GM12878 (cell line): ENCODE measurements at regions not wholly inside any gene's neighbourhood (a gene's known extent, or its start where the extent isn't known, plus 50 kb on each side); places are given as distances from the start of the nearest gene placed in this dataset.

Experiments
- ATAC-seq: fragments of 200-7000 bp; cut with Tn5 transposase; 3 replicates; pipeline ENCODE4 v1.9.1; 2020; ENCODE audit warnings: mild to moderate bottlenecking, moderate library complexity
- BruUV-seq: library from RNA; stranded (reverse); fragments of 400-500 nt; replicated peaks from 2 replicates; lab custom pipeline; 2021; lab: Mats Ljungman, UMichigan
- CTCF ChIA-PET: fragments of 300-600 bp; sonication (Branson Sonifier 250); formaldehyde crosslinking; extraction: SDS; loops from one replicate; lab custom pipeline; 2021; ENCODE audit warnings: inconsistent platforms; lab: Yijun Ruan, JAX
- POLR2A ChIA-PET: fragments of 350-600 bp; formaldehyde crosslinking; extraction: SDS; loops from one replicate; lab custom pipeline; 2021; ENCODE audit warnings: inconsistent platforms; lab: Charles Lee
- RAD21 ChIA-PET: fragments of 300-600 bp; sonication (Branson Sonifier 250); formaldehyde crosslinking; loops from one replicate; lab custom pipeline; 2023; ENCODE audit warnings: antibody characterized with exemption; ENCODE audit not compliant: unreplicated experiment; lab: Charles Lee
- SMC1A ChIA-PET: fragments of 300-600 bp; sonication (Branson Sonifier 250); formaldehyde crosslinking; loops from one replicate; lab custom pipeline; 2023; ENCODE audit not compliant: unreplicated experiment, uncharacterized antibody; lab: Charles Lee
- DNase-seq: peaks from one replicate; pipeline ENCODE4 v3.0.0-alpha.2; 2011; ENCODE audit warnings: low read depth, low spot score
- FAIRE-seq: peaks from 3 replicates; lab custom pipeline; 2011; peaks lifted over from hg19 to GRCh38; lab: Jason Lieb, UNC
- H2AFZ ChIP-seq: 2 replicates; pipeline ENCODE4 v1.6.0; 2011; ENCODE audit warnings: low read depth, low read length, control low read depth; ENCODE audit not compliant: control insufficient read depth
- H3K27ac ChIP-seq: 2 replicates; pipeline ENCODE4 v1.5.1; 2011; ENCODE audit warnings: control low read depth; ENCODE audit not compliant: control insufficient read depth, insufficient read depth
- H3K27me3 ChIP-seq, 2 experiments: replicated peaks in 1 of 2; 2 replicates each; pipeline versions ENCODE4 v1.6.0 to v1.6.1; 2011; ENCODE audit warnings: low read length in 1 of 2; ENCODE audit not compliant: control insufficient read depth in 2 of 2, insufficient read depth in 2 of 2
- H3K36me3 ChIP-seq, 2 experiments: 2 replicates each; pipeline ENCODE4 v1.5.1; 2011; ENCODE audit warnings: low read length in 1 of 2; ENCODE audit not compliant: control insufficient read depth in 2 of 2, insufficient read depth in 2 of 2
- H3K4me1 ChIP-seq: 2 replicates; pipeline ENCODE4 v1.6.1; 2011; ENCODE audit warnings: mild to moderate bottlenecking, low read length, moderate library complexity, mixed read lengths; ENCODE audit not compliant: control insufficient read depth, insufficient read depth
- H3K4me2 ChIP-seq: 2 replicates; pipeline ENCODE4 v1.6.0; 2011; ENCODE audit warnings: control low read depth; ENCODE audit not compliant: control insufficient read depth, insufficient read depth
- H3K4me3 ChIP-seq: fragments of 200-600 bp; sonication (generic); 2 replicates; pipeline ENCODE4 v1.5.1; 2016
- H3K79me2 ChIP-seq: 2 replicates; pipeline ENCODE4 v1.6.0; 2011; ENCODE audit warnings: low read length; ENCODE audit not compliant: control insufficient read depth, insufficient read depth
- H3K9ac ChIP-seq: 2 replicates; pipeline ENCODE4 v1.8.0; 2011; ENCODE audit warnings: low read length, control low read depth, mixed read lengths; ENCODE audit not compliant: control insufficient read depth, insufficient read depth
- H3K9me3 ChIP-seq: replicated peaks from 3 replicates; pipeline ENCODE4 v1.5.1; 2011; ENCODE audit warnings: mild to moderate bottlenecking, low read length; ENCODE audit not compliant: control insufficient read depth, insufficient read depth
- H4K20me1 ChIP-seq: 2 replicates; pipeline ENCODE4 v1.6.0; 2011; ENCODE audit not compliant: control insufficient read depth, insufficient read depth
- BCLAF1 ChIP-seq: fragments of 450-650 bp; IDR thresholded peaks from 2 replicates; pipeline ENCODE4 v1.6.1; 2017; ENCODE audit warnings: antibody characterized with exemption, mild to moderate bottlenecking, moderate library complexity
- BMI1 ChIP-seq: fragments of 450-650 bp; IDR thresholded peaks from 2 replicates; pipeline ENCODE4 v1.6.1; 2016; ENCODE audit warnings: mild to moderate bottlenecking, moderate library complexity, borderline replicate concordance
- CHD4 ChIP-seq: fragments of 200-600 bp; sonication (generic); IDR thresholded peaks from 2 replicates; pipeline ENCODE4 v1.6.1; 2016; ENCODE audit warnings: mild to moderate bottlenecking
- FOS ChIP-seq: IDR thresholded peaks from 3 replicates; pipeline ENCODE4 v1.6.1; 2011; ENCODE audit warnings: borderline replicate concordance; ENCODE audit not compliant: insufficient read length; ENCODE audit errors: extremely low read depth
- IRF4 ChIP-seq: IDR thresholded peaks from 2 replicates; pipeline ENCODE4 v1.6.1; 2011; ENCODE audit warnings: low read depth, low read length
- JUNB ChIP-seq: IDR thresholded peaks from 2 replicates; pipeline ENCODE4 v1.6.1; 2016; ENCODE audit warnings: antibody characterized with exemption, mild to moderate bottlenecking
- NFYA ChIP-seq: IDR thresholded peaks from 2 replicates; pipeline ENCODE4 v1.6.1; 2011; ENCODE audit warnings: low read depth, mild to moderate bottlenecking, low read length, improper control_type of control experiment, borderline replicate concordance
- NR2F1 ChIP-seq: fragments of 450-650 bp; conservative IDR thresholded peaks from 2 replicates; pipeline ENCODE4 v1.6.1; 2017; ENCODE audit warnings: mild to moderate bottlenecking
- SIN3A ChIP-seq: IDR thresholded peaks from 2 replicates; pipeline ENCODE4 v1.6.1; 2012; ENCODE audit warnings: low read depth, low read length, improper control_type of control experiment
- SKIL ChIP-seq: fragments of 450-650 bp; IDR thresholded peaks from 2 replicates; pipeline ENCODE4 v1.6.1; 2017; ENCODE audit warnings: mild to moderate bottlenecking, low read depth, inconsistent platforms; ENCODE audit not compliant: poor library complexity, severe bottlenecking
- SPI1 ChIP-seq: IDR thresholded peaks from 2 replicates; pipeline ENCODE4 v1.6.1; 2011; ENCODE audit warnings: low read depth, mild to moderate bottlenecking, low read length, moderate library complexity, borderline replicate concordance; ENCODE audit not compliant: insufficient read depth
- SREBF1 ChIP-seq: IDR thresholded peaks from 2 replicates; pipeline ENCODE4 v1.6.1; 2012; ENCODE audit warnings: mild to moderate bottlenecking, low read length
- ZNF24 ChIP-seq: fragments of 450-650 bp; IDR thresholded peaks from 2 replicates; pipeline ENCODE4 v1.6.1; 2017; ENCODE audit warnings: antibody characterized with exemption, mild to moderate bottlenecking
- WGBS: methylation state at CpG from one replicate; pipeline ENCODE4 v1.1.6; 2016; ENCODE audit warnings: low lambda C conversion rate; ENCODE audit not compliant: insufficient replicate concordance, insufficient coverage; ENCODE audit errors: missing lambda C conversion rate; 5-methylcytosine and 5-hydroxymethylcytosine counted together
- in situ Hi-C: fragments of 300-500 bp; cut with MboI; formaldehyde crosslinking; loops from 9 replicates; pipeline ENCODE4 v1.14.3; 2018; ENCODE audit warnings: mixed read lengths
- intact Hi-C: fragments of 100-400 bp; cut with micrococcal nuclease; formaldehyde crosslinking; loops from one replicate; pipeline ENCODE4 v1.14.2; 2022; ENCODE audit not compliant: unreplicated experiment

DNA sequence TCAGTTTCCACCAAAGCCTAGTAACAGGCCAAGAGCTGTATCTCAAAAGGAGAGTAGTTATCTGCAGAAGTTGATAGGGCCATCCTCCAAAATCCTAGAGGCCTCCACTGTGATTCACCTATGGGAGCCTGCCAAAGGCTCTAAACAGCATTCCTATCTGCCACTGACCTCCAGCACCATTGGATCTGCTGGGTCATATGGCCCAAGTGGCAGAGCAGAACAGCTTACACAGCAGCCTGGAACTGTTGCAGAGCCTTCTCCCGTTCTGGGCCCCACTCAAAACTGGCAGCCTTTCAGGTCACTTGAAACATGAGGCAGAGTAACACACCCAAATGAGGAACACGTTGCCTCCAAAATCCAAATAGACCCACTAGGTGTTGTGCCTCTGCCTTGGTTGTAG is 345.2 kb upstream of the RND3 start (continued):
- no peak for TF ChIP-seq SREBF1
- TF ChIP-seq BMI1 = no peak
- no peak for TF ChIP-seq SPI1
- no peak for TF ChIP-seq JUNB
- TF ChIP-seq FOS = no peak
- TF ChIP-seq, all 136 proteins: peak for 0

GRCh38 chr2:150824118-150824517 is 336.7 kb upstream of the RND3 start:
- H3K9me3 ChIP-seq = no peaks in the 10 kb centered on the region
- no peak overlapping the region for H3K4me2 ChIP-seq
- no peak overlapping the region for H3K9ac ChIP-seq
- ChIA-PET SMC1A (interaction anchor here (0.8 kb wide), 1 partner anchor 15 kb away, joined by 4 read pairs; no protein-coding TSS in a partner anchor), CTCF (no interaction called here), POLR2A (no interaction called here)
- no peaks in the 10 kb centered on the region for H3K4me1 ChIP-seq
- 0% methylated on average over 1 of the region's 1 CpG for WGBS
- ATAC-seq = no peak
- intact Hi-C loops = no loop called here
- no peak for FAIRE-seq
- H4K20me1 ChIP-seq = no peaks in the 10 kb centered on the region
- H2AFZ ChIP-seq = no peak overlapping the region
- TF ChIP-seq ZNF24 (no peak), IRF4 (no peak), NR2F1 (no peak), BCLAF1 (no peak), SKIL (no peak), CHD4 (no peak), NFYA (no peak), SIN3A (no peak)
- TF ChIP-seq, all 136 proteins: peak for 0
- Histone ChIP-seq H3K4me3 (no peak overlapping the region), H3K79me2 (no peaks in the 10 kb centered on the region), H3K27ac (no peak overlapping the region), H3K36me3 (no peaks in the 10 kb centered on the region), H3K27me3 (no peaks in the 10 kb centered on the region)
- in situ Hi-C loops = no loop called here
- BruUV-seq = no TSS peak
- RAD21 ChIA-PET = no interaction called here
- DNase-seq = no peak
